Natural killer cell treated with Interleukin-12 subunit alpha and Interleukin-12 subunit beta and Interleukin-15 and Interleukin-18, amount 100 ng/mL, for 72 hours (primary cell): ENCODE measurements at regions not wholly inside any gene's neighbourhood (a gene's known extent, or its start where the extent isn't known, plus 50 kb on each side); places are given as distances from the start of the nearest gene placed in this dataset.
"Not testable (repeated sequence)": the region's sequence is repeated elsewhere in the genome, so short reads cannot be mapped to it uniquely, and the experiment has no call there.

Source experiments
- ATAC-seq, 2 donors: fragments of 150-1000 bp; cut with Tn5 transposase in 1 of 2; sonication (Bioruptor Pico), chemical (Tn5 transposase) in 1 of 2; 2 replicates each; pipeline ENCODE4 v1.10.0; 2021
- DNase-seq: peaks from one replicate; pipeline ENCODE4 v3.0.0; 2022; ENCODE audit warnings: low spot score
- H3K27ac Mint-ChIP-seq, 2 donors: 1 replicate in 1 of 2; 2 replicates in 1 of 2; pipeline ENCODE4 v1.8.0; 2022; ENCODE audit warnings: mixed read lengths in 2 of 2, mild to moderate bottlenecking in 1 of 2, moderate library complexity in 1 of 2
- H3K27me3 Mint-ChIP-seq, 2 donors: 1 replicate in 1 of 2; 2 replicates in 1 of 2; pipeline ENCODE4 v1.8.0; 2022; ENCODE audit warnings: mixed read lengths in 2 of 2
- H3K36me3 Mint-ChIP-seq: one replicate; pipeline ENCODE4 v1.8.0; 2022; ENCODE audit warnings: mixed read lengths
- H3K4me1 Mint-ChIP-seq, 2 donors: 1 replicate in 1 of 2; 2 replicates in 1 of 2; pipeline ENCODE4 v1.8.0; 2022; ENCODE audit warnings: low read depth in 2 of 2, mixed read lengths in 2 of 2, mild to moderate bottlenecking in 1 of 2
- H3K4me3 Mint-ChIP-seq: one replicate; pipeline ENCODE4 v1.8.0; 2022; ENCODE audit warnings: mixed read lengths
- H3K9me3 Mint-ChIP-seq: 2 replicates; pipeline ENCODE4 v1.8.0; 2022; ENCODE audit warnings: mixed read lengths

DNA sequence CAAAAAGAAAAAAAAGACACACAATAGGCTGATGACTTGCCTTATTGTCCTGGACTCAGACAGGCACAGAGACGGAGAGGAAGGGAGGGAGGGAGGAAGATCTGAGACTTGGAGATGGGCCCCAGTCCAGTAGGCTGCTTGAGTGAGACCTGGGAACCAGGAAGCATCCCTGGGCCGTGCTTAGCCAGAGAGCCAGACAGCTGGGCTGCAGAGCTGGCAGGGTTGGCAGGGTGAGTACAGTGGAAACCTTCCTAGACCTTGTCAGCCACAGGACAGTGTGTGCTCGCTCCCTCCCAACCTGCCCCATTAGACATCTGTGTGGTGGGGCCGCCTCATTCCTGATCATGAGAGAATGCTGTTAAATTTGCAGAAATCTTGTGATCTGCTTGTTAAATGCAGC lies 107.9 kb upstream of the ALDH1A3 start:
- DNase-seq (no peak), ATAC-seq (no peak)
- H3K27ac Mint-ChIP-seq = no peak overlapping the region
- peaks cover 0 to 7% of the 10 kb centered on the region in 2 donors for H3K27me3 Mint-ChIP-seq
- no peaks in the 10 kb centered on the region for H3K4me1 Mint-ChIP-seq
- no peaks in the 10 kb centered on the region for H3K9me3 Mint-ChIP-seq
- H3K4me3 Mint-ChIP-seq = no peak overlapping the region
- no peaks in the 10 kb centered on the region for H3K36me3 Mint-ChIP-seq

DNA sequence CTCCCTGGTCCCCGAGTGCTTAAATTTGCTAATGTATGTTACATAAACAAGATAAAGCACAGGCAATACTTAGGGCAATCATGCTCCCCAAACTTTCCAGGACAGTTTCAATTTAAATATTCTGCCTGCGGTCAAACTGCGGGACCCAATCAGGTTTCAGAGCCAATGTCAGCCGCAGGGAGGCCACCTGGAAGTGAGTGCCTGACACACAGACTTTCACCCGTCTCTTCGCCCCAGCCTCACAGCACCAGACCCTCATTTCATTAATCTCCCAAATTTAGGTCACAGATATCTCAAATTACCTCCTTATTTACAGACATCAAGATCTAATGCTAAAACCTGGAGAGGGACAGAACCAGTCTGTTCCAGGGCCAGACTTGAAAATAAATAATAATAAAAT lies 107.2 kb upstream of the ALDH1A3 start:
- peaks cover 0 to 7% of the 10 kb centered on the region in 2 donors for H3K27me3 Mint-ChIP-seq
- H3K4me1 Mint-ChIP-seq = no peaks in the 10 kb centered on the region
- H3K9me3 Mint-ChIP-seq = no peaks in the 10 kb centered on the region
- ATAC-seq (no peak), DNase-seq (no peak)
- H3K4me3 Mint-ChIP-seq = no peak overlapping the region
- no peak overlapping the region for H3K27ac Mint-ChIP-seq
- no peaks in the 10 kb centered on the region for H3K36me3 Mint-ChIP-seq

DNA sequence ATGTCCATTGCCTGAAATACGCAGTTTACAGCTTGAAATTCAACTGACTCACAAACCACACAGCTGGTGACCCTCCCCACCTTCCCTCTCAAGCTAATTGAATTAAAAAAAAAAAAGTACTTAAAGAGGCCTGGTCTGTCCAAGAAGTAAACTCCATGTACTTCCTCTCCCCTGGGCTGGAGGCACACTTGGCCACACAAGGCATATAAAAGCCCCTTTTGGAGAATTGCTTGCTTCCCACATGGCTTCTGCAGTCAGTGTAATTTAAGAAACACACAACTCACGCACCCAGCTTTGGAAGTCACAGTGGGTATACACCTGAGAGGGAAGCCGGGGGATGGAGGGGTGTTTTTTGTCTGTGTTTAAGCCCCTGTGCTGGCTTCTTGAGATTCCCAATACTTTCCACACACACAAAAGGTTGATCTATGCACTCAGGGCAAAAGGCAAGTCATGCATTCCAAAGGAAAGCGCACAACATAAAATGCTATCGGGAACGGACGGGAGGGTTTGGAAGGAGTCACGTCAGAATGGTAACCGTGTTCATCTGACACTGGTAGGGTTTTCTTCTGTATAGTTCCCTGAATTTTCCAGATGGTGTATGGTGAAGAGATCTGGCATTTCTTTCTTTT lies 106.6 kb upstream of the ALDH1A3 start:
- H3K4me1 Mint-ChIP-seq = no peaks in the 10 kb centered on the region

DNA sequence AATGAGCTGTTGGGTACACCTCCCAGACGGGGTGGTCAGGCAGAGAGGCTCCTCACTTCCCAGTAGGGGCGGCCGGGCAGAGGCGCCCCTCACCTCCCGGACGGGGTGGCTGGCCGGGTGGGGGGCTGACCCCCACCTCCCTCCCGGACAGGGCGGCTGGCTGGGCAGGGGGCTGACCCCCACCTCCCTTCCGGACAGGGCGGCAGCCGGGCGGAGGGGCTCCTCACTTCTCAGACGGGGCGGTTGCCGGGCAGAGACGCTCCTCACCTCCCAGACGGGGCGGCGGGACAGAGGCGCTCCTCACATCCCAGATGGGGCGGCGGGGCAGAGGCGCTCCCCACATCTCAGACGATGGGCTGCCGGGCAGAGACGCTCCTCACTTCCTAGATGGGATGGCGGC lies 105.6 kb upstream of the ALDH1A3 start:
- DNase-seq, ATAC-seq, H3K27me3 Mint-ChIP-seq, H3K4me3 Mint-ChIP-seq, H3K9me3 Mint-ChIP-seq, H3K36me3 Mint-ChIP-seq, H3K4me1 Mint-ChIP-seq, H3K27ac Mint-ChIP-seq: not testable (repeated sequence)

More for the DNA sequence above, 106.6 kb upstream of the ALDH1A3 start:
- Mint-ChIP-seq H3K4me3 (no peak overlapping the region), H3K9me3 (no peaks in the 10 kb centered on the region), H3K36me3 (no peaks in the 10 kb centered on the region), H3K27me3 (peaks cover 1 to 7% of the 10 kb centered on the region in 2 donors), H3K27ac (no peak overlapping the region)
- ATAC-seq (no peak), DNase-seq (no peak)

DNA sequence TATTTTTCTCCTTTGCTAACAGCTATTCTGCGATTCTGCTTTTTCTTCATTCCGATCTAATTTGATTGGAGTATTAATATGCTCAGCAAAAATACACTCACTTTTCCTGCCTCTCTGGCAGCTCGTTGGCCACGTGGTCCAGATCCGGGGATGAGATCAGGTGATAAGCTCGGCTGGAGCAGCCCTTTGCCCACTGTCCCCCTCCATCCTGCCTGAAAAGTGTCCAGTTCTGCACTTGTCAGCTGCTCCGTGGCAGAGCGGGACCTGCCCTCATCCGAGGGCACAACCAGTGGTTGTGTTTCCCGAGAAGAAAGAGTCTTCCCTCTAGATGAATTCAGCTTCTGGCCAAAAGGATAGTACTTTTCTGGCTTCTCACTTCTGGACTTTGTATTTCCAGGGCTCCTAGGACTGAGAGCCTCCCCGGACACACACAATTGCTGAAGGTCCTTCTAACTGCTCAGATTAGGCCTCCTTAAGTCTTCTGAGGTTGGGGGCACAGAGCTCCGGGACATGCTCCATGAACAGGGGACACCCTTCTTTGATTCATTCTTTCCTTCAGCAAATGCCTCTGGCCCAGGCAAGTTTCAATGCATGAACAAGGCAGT lies 103.9 kb upstream of the ALDH1A3 start:
- H3K4me1 Mint-ChIP-seq = no peaks in the 10 kb centered on the region
- no peak for DNase-seq
- peaks cover 6 to 7% of the 10 kb centered on the region in 2 donors for H3K27me3 Mint-ChIP-seq

DNA sequence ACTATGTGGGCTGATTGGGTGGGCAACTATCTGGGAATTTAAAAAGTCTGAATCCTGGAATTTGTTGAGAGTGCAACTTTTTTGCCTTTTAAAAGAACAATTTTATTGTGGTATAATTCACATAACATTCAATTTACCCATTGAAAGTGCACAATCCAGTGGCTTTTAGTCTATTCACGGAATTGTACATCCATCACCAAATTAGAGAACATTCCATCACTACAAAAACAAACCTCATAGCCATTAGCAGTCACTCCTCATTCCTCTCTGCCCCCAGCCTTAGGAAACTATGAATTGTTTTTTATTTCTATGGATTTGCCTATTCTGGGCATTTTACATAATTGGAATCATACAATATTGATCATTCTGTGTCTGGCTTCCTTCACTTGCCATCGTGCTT lies 101.8 kb upstream of the ALDH1A3 start:
- ATAC-seq (no peak), DNase-seq (no peak)
- H3K27ac Mint-ChIP-seq = no peak overlapping the region
- H3K9me3 Mint-ChIP-seq = no peaks in the 10 kb centered on the region
- H3K4me3 Mint-ChIP-seq = no peak overlapping the region
- H3K36me3 Mint-ChIP-seq = no peaks in the 10 kb centered on the region
- H3K4me1 Mint-ChIP-seq = no peaks in the 10 kb centered on the region
- peaks cover 6 to 7% of the 10 kb centered on the region in 2 donors for H3K27me3 Mint-ChIP-seq

More for the DNA sequence above, 103.9 kb upstream of the ALDH1A3 start:
- H3K9me3 Mint-ChIP-seq = no peaks in the 10 kb centered on the region
- no peak overlapping the region for H3K4me3 Mint-ChIP-seq
- H3K27ac Mint-ChIP-seq = no peak overlapping the region
- ATAC-seq = no peak
- H3K36me3 Mint-ChIP-seq = no peaks in the 10 kb centered on the region

DNA sequence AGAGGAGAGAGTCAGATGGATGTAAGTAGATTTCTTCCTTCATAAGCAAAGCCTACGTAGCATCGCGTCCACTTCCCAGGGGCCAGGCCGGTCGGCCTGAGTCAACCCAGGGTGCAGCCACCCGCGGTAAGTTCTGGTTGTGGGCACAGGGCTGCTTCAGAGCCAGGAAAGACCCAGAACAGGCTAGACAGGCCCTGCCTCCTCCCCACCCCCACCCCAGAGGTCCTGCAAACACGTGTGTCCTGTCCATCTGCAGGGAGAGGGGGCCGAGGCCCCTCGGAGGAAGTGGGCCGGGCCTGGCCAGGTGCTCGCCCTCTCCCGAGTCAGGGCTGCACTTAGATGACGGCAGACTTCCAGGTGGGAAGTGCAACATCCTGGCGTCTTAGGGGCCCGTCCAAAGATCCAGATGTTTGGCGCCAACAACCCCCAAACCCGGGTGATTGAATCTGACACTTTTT lies 100.8 kb upstream of the ALDH1A3 start:
- peaks cover 0 to under 1% of the 10 kb centered on the region in 2 donors for H3K4me1 Mint-ChIP-seq
- DNase-seq (peak; percentile 49), ATAC-seq (no peak)
- no peak overlapping the region for H3K27ac Mint-ChIP-seq
- no peaks in the 10 kb centered on the region for H3K9me3 Mint-ChIP-seq
- peaks cover 8 to 10% of the 10 kb centered on the region in 2 donors for H3K27me3 Mint-ChIP-seq
- no peaks in the 10 kb centered on the region for H3K36me3 Mint-ChIP-seq
- H3K4me3 Mint-ChIP-seq = no peak overlapping the region

DNA sequence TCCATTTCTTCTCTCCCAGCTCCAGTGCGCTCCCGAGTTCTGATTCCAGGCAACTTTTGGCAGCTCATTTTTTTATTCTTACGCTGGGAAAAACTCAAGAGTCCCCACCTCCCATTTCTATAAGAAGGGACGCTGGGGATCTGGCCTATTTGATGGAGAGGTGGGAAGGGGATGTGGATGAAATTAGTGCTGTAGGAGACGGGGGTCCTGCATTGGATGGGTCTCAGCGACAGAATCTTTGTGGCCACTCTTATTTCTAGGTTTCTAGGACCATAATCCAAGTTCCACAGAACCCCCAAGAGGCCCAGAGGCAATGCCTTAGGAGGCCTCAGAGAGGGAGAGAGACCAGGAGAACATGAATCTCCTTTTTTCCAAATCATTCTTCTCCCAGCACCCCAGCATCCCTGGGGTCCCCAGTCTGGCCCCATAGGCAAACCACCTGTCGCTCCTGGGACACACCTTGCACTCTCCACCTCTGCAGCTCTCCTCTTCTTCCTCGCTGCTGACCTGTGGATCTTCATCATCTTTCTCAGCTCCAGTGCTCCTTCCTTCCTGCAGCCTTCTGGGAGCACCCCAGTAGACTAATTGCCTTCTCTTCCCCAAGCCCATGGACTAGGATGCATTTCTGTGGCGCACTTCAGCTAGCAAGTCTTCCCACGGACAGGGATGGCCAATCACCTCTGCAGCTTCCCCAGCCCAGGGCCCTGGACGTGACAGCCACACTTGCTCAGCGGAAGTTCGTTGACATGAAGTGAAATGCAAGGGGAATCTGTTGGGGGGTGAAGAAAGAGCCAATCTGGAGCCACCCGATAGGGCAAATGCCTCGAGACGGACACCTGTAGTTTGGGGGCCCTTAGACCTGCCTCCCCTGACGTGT lies 100.1 kb upstream of the ALDH1A3 start:
- H3K27me3 Mint-ChIP-seq = peaks cover 9 to 12% of the 10 kb centered on the region in 2 donors
- H3K4me3 Mint-ChIP-seq = no peak overlapping the region
- no peaks in the 10 kb centered on the region for H3K36me3 Mint-ChIP-seq
- no peak overlapping the region for H3K27ac Mint-ChIP-seq
- peaks cover 0 to 3% of the 10 kb centered on the region in 2 donors for H3K4me1 Mint-ChIP-seq
- ATAC-seq (no peak), DNase-seq (peak; percentile 22)
- no peaks in the 10 kb centered on the region for H3K9me3 Mint-ChIP-seq

DNA sequence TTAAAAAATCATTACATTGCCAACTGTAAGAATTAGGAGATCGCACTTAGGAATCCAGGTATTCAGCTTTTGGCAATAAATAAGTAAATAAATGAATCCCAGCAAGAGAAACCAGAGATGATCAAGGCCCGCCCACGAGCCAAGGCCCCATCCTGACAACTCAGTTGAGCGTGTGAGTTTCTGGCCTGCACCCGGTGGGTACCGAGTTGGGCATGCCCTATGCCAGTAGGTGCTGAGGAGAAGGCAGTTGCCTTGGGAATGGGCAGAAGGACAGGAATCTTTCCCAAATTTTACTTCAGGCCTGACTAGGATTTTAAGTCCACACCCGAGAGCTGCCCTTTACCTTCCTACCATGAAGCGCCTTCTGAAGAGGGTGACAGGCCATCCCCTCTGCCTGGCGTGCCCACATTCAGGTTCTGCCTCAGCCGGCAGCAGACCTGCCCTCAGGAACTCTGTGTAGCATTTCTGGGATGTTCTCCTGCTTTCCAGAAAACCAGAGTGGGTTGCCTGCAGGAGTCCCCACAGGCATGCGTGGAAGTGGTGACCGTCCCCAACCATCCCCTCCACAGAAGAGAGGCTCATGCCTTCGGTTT lies 99.3 kb upstream of the ALDH1A3 start:
- no peaks in the 10 kb centered on the region for H3K9me3 Mint-ChIP-seq
- no peak for ATAC-seq
- H3K4me1 Mint-ChIP-seq = peaks cover 0 to 3% of the 10 kb centered on the region in 2 donors
- no peak overlapping the region for H3K27ac Mint-ChIP-seq
- DNase-seq = peak; percentile 44
- no peak overlapping the region for H3K4me3 Mint-ChIP-seq
- peaks cover 9 to 12% of the 10 kb centered on the region in 2 donors for H3K27me3 Mint-ChIP-seq
- H3K36me3 Mint-ChIP-seq = no peaks in the 10 kb centered on the region

DNA sequence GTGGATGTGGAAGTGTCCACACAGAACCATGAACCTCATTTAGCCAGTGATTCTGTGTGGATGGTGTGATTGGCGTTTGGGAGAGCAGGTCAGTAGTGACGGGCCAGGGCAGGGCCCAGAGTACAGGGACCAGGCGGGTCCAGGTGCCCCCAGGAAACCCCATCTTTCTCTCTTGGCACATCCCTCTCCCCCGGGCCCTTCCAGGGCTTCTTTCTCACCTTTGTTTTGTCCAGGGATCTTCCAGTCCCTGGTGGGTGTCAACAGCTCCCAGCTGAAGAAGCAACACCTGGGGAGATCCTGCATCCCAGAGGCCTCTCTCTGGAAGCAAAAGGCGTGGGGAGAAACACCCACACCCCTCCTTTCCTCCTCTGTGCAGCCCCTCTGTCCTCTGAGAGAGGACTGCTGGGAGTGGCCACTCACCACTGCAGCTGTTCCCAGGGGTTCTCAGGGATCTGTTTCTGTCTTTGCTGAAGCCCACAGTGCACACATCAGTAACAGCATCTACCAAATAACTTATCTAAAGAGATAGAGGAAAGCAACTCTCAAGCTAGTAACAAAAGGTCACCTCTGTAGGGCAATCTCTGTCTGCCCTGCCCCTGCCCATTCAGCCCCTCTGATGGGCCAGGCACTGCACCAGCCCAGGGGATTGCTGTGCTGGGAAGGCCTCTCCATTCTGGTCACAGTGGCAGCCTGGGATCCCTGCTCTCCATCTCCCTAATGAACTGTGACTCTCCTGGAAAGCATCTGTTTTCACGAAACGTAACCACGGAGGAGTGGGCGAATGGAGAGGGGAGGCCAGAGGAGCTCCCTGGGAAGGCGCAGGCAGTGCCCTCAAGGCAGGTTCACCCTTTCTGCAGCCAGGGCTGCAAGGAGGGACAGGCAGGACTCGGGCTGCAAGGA lies 98.3 kb upstream of the ALDH1A3 start:
- Mint-ChIP-seq H3K27ac (no peak overlapping the region), H3K27me3 (peaks cover 6 to 9% of the 10 kb centered on the region in 2 donors), H3K4me1 (peaks cover 0 to 3% of the 10 kb centered on the region in 2 donors), H3K4me3 (no peak overlapping the region), H3K36me3 (no peaks in the 10 kb centered on the region), H3K9me3 (no peaks in the 10 kb centered on the region)
- DNase-seq (peak; percentile 32), ATAC-seq (peak in 1 of 2 donors; percentile 2)

DNA sequence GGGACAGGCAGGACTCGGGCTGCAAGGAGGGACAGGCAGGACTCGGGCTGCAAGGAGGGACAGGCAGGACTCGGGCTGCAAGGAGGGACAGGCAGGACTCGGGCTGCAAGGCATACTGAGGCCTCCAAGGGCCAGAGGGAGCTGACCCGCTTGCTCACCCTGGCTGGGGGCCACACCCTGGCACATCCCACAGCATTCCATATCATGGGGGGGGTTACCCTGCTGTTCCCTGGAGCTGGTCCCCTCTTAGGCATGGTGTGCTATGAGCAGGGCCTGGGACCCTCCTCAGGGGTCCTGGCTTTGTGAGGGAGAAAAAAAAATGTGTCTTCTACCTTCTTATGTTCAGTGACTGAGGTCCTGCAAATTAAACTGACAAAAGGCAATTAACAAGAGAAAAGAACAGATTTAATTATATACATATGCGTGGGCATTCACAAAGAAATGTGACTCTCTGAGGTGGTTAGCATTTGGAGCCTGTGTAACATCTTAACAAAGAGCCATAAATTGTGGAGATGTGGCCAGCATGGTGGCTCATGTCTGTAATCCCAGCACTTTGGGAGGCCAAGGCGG lies 97.6 kb upstream of the ALDH1A3 start:
- no peak for ATAC-seq
- Mint-ChIP-seq H3K4me3 (no peak overlapping the region), H3K9me3 (no peaks in the 10 kb centered on the region), H3K27ac (no peak overlapping the region), H3K36me3 (no peaks in the 10 kb centered on the region), H3K4me1 (peaks cover 0 to 3% of the 10 kb centered on the region in 2 donors), H3K27me3 (peaks cover 5 to 9% of the 10 kb centered on the region in 2 donors)
- no peak for DNase-seq

DNA sequence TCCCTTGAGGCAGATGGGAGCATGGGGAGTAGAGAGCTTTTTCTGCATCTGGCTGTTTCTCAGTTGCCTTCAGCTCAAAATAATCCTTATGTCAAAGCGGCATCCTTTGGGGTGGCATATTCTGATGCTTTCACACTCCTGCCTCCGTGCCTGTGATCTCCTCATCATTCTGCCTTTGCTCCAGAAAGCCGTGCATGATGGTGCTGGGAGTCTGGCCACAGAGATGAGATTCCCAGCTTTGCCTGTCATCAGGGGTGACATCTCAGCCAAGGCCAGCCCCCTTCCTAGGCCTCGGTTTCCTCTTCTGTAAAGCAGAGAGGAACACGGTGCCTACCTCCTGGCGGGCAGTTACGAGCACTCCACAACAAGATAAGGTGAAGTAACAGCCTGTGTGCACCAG lies 96.3 kb upstream of the ALDH1A3 start:
- no peak for ATAC-seq
- no peaks in the 10 kb centered on the region for H3K36me3 Mint-ChIP-seq
- no peaks in the 10 kb centered on the region for H3K9me3 Mint-ChIP-seq
- peaks cover 5 to 6% of the 10 kb centered on the region in 2 donors for H3K27me3 Mint-ChIP-seq
- no peak overlapping the region for H3K4me3 Mint-ChIP-seq
- no peak overlapping the region for H3K27ac Mint-ChIP-seq
- peaks cover 0 to 3% of the 10 kb centered on the region in 2 donors for H3K4me1 Mint-ChIP-seq
- DNase-seq = peak; percentile 32
